ENCODE measurements at regions not wholly inside any gene's neighbourhood (a gene's known extent, or its start where the extent isn't known, plus 50 kb on each side); places are given as distances from the start of the nearest gene placed in this dataset.

DNA sequence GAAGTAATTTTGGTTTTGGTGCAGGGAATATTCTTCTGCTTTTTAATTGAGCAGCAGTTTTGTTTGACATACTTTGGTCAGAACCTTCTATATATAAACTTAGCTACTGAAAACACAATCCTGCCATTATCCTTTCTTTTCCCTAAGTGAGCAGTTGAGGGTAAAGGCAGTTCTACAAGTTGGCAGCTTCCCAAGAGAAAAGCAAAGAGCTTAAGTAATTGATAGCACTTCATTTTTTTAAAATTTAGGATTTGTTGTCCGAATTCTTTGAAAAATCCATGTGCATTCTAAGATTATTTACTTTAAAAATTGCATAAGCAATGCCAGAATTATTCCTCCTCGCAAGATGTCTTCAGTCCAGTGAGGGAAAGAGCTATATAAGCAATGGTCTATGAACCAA lies 1394.1 kb downstream of the FAM181B start:
- Histone ChIP-seq H3K27ac (no peak overlapping the region), H3K4me3 (no peak overlapping the region), H3K27me3 (no peaks in the 10 kb centered on the region), H3K4me1 (no peaks in the 10 kb centered on the region), H3K36me3 (no peaks in the 10 kb centered on the region), H3K9me3 (no peaks in the 10 kb centered on the region)
- TF ChIP-seq EP300 (IDR thresholded peaks at IDR 0.05) = no peak
- TF ChIP-seq, protein P1, sequence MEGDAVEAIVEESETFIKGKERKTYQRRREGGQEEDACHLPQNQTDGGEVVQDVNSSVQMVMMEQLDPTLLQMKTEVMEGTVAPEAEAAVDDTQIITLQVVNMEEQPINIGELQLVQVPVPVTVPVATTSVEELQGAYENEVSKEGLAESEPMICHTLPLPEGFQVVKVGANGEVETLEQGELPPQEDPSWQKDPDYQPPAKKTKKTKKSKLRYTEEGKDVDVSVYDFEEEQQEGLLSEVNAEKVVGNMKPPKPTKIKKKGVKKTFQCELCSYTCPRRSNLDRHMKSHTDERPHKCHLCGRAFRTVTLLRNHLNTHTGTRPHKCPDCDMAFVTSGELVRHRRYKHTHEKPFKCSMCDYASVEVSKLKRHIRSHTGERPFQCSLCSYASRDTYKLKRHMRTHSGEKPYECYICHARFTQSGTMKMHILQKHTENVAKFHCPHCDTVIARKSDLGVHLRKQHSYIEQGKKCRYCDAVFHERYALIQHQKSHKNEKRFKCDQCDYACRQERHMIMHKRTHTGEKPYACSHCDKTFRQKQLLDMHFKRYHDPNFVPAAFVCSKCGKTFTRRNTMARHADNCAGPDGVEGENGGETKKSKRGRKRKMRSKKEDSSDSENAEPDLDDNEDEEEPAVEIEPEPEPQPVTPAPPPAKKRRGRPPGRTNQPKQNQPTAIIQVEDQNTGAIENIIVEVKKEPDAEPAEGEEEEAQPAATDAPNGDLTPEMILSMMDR (IDR thresholded peaks at IDR 0.05) = no peak
- TF ChIP-seq POLR2AphosphoS5 (IDR thresholded peaks at IDR 0.05) = no peak
- no peak for TF ChIP-seq POLR2A (IDR thresholded peaks at IDR 0.05)
- WGBS, 2 donors = 51 to 55% methylated on average over 2 of the region's 2 CpGs
- DNase-seq (no peak), ATAC-seq (ENCODE audit: low FRiP score in 2 of 2) (no peak)

GRCh38 chr11:81337756-81338155 lies 1395.9 kb downstream of the FAM181B start:
- Histone ChIP-seq H3K4me3 (no peak overlapping the region), H3K4me1 (no peaks in the 10 kb centered on the region), H3K36me3 (no peaks in the 10 kb centered on the region), H3K9me3 (no peaks in the 10 kb centered on the region), H3K27me3 (no peaks in the 10 kb centered on the region), H3K27ac (no peak overlapping the region)
- WGBS, 2 donors = 69 to 70% methylated on average over 3 of the region's 3 CpGs
- ATAC-seq (ENCODE audit: low FRiP score in 2 of 2) (no peak), DNase-seq (no peak)
- TF ChIP-seq, protein P1 (IDR thresholded peaks at IDR 0.05) = no peak
- TF ChIP-seq POLR2AphosphoS5 (IDR thresholded peaks at IDR 0.05) = no peak
- no peak for TF ChIP-seq EP300 (IDR thresholded peaks at IDR 0.05)
- TF ChIP-seq POLR2A (IDR thresholded peaks at IDR 0.05) = no peak

- H3K27ac ChIP-seq = no peak overlapping the region
- H3K4me3 ChIP-seq = no peak overlapping the region
- TF ChIP-seq POLR2AphosphoS5 (IDR thresholded peaks at IDR 0.05) = no peak
- no peak for TF ChIP-seq EP300 (IDR thresholded peaks at IDR 0.05)
- TF ChIP-seq, protein P1 (IDR thresholded peaks at IDR 0.05) = no peak
- TF ChIP-seq POLR2A (IDR thresholded peaks at IDR 0.05) = no peak
- DNase-seq (no peak), ATAC-seq (ENCODE audit: low FRiP score in 2 of 2) (no peak)
- no peaks in the 10 kb centered on the region for H3K4me1 ChIP-seq
- H3K27me3 ChIP-seq = no peaks in the 10 kb centered on the region
- H3K9me3 ChIP-seq = no peaks in the 10 kb centered on the region
- no peaks in the 10 kb centered on the region for H3K36me3 ChIP-seq
- WGBS, 2 donors = 77 to 81% methylated on average over 2 of the region's 2 CpGs
Observed at GRCh38 chr11:81332276-81332675, 1401.4 kb downstream of the FAM181B start.

GRCh38 chr11:81331611-81332235 lies 1401.9 kb downstream of the FAM181B start:
- no peaks in the 10 kb centered on the region for H3K27me3 ChIP-seq
- no peak overlapping the region for H3K4me3 ChIP-seq
- H3K27ac ChIP-seq = no peak overlapping the region
- 73 to 83% methylated on average over 9 of the region's 9 CpGs for WGBS, 2 donors
- TF ChIP-seq EP300 (IDR thresholded peaks at IDR 0.05) (no peak), POLR2AphosphoS5 (IDR thresholded peaks at IDR 0.05) (no peak), POLR2A (IDR thresholded peaks at IDR 0.05) (no peak)
- TF ChIP-seq, protein P1 (IDR thresholded peaks at IDR 0.05) = no peak
- H3K36me3 ChIP-seq = no peaks in the 10 kb centered on the region
- no peak for DNase-seq
- H3K4me1 ChIP-seq = no peaks in the 10 kb centered on the region
- no peak for ATAC-seq (ENCODE audit: low FRiP score in 2 of 2)
- no peaks in the 10 kb centered on the region for H3K9me3 ChIP-seq

DNA sequence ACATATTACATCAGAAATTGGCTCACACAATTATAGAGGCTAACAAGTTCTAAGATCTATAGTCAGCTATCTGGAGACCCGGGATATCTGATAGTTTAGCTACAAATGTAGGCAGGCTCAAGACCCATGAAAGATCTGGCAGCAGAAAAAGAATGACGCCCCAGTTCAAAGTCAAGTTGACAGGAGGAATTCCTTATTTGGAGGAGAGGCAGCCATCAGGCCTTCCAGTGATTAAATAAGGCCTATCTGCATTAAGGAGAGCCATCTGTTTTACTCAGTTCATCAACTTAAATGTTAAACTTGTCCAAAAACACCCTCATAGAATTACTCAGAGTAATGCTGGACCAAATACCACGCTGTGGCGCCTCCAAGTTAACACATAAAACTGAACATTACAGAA lies 1402.6 kb downstream of the FAM181B start:
- H3K27me3 ChIP-seq = no peaks in the 10 kb centered on the region
- TF ChIP-seq POLR2AphosphoS5 (IDR thresholded peaks at IDR 0.05) (no peak), EP300 (IDR thresholded peaks at IDR 0.05) (no peak), POLR2A (IDR thresholded peaks at IDR 0.05) (no peak)
- TF ChIP-seq, protein P1 (IDR thresholded peaks at IDR 0.05) = no peak
- no peaks in the 10 kb centered on the region for H3K36me3 ChIP-seq
- no peaks in the 10 kb centered on the region for H3K4me1 ChIP-seq
- H3K27ac ChIP-seq = no peak overlapping the region
- H3K9me3 ChIP-seq = no peaks in the 10 kb centered on the region
- DNase-seq (no peak), ATAC-seq (ENCODE audit: low FRiP score in 2 of 2) (no peak)
- 71 to 80% methylated on average over 4 of the region's 4 CpGs for WGBS, 2 donors
- H3K4me3 ChIP-seq = no peak overlapping the region
